H1 (cell line): ENCODE measurements at regions not wholly inside any gene's neighbourhood (a gene's known extent, or its start where the extent isn't known, plus 50 kb on each side); places are given as distances from the start of the nearest gene placed in this dataset.

ENCODE experiments used
- KDM1A ChIP-seq: fragments of 200-600, 300-600 bp; sonication (generic); IDR thresholded peaks from 2 replicates; pipeline ENCODE4 v1.7.1; 2016; ENCODE audit warnings: mild to moderate bottlenecking, low read length, borderline replicate concordance
- NRF1 ChIP-seq: IDR thresholded peaks from 2 replicates; pipeline ENCODE4 v1.6.1; 2011; ENCODE audit warnings: mild to moderate bottlenecking, low read depth, low read length, improper control_type of control experiment
- TAF1 ChIP-seq: IDR thresholded peaks from 2 replicates; pipeline ENCODE4 v1.6.1; 2011; ENCODE audit warnings: mild to moderate bottlenecking, low read depth, low read length
- TF ChIP-seq, protein P1 (sequence below): IDR thresholded peaks from 2 replicates; pipeline ENCODE4 v1.6.1; 2012; ENCODE audit warnings: inconsistent platforms

DNA sequence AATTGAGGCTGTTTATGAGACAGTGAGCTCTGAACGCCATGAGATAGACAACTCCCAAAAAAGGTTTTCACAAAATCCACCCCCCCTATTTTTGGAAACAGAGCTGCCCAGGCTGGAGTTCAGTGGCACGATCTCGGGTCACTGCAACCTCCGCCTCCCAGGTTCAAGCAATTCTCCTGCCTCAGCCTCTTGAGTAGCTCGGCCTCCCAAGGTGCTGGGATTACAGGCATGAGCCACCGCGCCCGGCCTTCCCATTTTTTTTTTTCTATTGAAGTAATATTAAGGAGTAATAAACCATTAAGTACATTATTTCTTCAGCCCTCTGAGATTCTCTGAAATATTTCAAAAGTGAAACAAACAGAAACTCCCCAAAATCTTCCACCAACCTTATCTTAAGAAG is 252.8 kb upstream of the NETO1 start (continued):
- no peak for TF ChIP-seq KDM1A
- TF ChIP-seq NRF1: no peak
- no peak for TF ChIP-seq TAF1
- TF ChIP-seq, protein P1, sequence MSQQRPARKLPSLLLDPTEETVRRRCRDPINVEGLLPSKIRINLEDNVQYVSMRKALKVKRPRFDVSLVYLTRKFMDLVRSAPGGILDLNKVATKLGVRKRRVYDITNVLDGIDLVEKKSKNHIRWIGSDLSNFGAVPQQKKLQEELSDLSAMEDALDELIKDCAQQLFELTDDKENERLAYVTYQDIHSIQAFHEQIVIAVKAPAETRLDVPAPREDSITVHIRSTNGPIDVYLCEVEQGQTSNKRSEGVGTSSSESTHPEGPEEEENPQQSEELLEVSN: no peak
- TF ChIP-seq, all 59 proteins: peak for 0
